ENCODE measurements at regions not wholly inside any gene's neighbourhood (a gene's known extent, or its start where the extent isn't known, plus 50 kb on each side); places are given as distances from the start of the nearest gene placed in this dataset.

- peak; percentile 72 for ATAC-seq
- intact Hi-C loops (cut with DNase I): no loop called here
These were observed 138.2 kb downstream of the C16orf95 start for GRCh38 chr16:87178977-87179376.

DNA sequence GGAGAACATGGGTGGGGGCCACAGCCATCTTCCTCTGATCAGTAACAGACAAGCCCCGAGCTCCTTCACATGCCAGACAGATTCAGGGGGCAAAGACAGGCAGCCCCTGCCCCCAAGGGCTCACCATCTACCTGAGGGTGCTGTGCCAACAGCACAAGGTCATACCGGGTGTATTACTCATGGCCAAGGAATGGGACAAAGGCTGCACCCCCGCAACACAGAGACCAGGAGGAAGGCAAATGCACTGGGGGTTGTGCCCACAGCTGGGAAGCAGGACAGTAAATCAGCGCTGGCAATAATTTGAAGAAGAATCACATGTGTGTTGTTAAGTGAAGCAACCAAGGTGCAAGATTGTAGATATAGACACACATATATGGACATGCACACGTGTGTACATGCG lies 137.1 kb downstream of the C16orf95 start:
- Histone ChIP-seq H3K36me3 (no peaks in the 10 kb centered on the region), H3K4me1 (peaks cover 0 to 8% of the 10 kb centered on the region in 2 donors), H3K27ac (no peak overlapping the region), H3K4me3 (no peak overlapping the region), H3K27me3 (peaks cover 0 to 27% of the 10 kb centered on the region in 2 donors), H3K9me3 (no peaks in the 10 kb centered on the region)
- TF ChIP-seq CTCF (IDR thresholded peaks at IDR 0.05): no peak
- no peak for DNase-seq
- intact Hi-C loops (cut with DNase I): no loop called here
- no peak for ATAC-seq

More at GRCh38 chr16:87178977-87179376, 138.2 kb downstream of the C16orf95 start:
- peaks cover 0 to 8% of the 10 kb centered on the region in 2 donors for H3K4me1 ChIP-seq
- no peak overlapping the region for H3K27ac ChIP-seq
- H3K36me3 ChIP-seq: no peaks in the 10 kb centered on the region
- DNase-seq: peak in 1 of 4 donors; percentile 39
- no peak for TF ChIP-seq CTCF (IDR thresholded peaks at IDR 0.05)
- no peaks in the 10 kb centered on the region for H3K9me3 ChIP-seq
- peaks cover 0 to 27% of the 10 kb centered on the region in 2 donors for H3K27me3 ChIP-seq
- H3K4me3 ChIP-seq: no peak overlapping the region

DNA sequence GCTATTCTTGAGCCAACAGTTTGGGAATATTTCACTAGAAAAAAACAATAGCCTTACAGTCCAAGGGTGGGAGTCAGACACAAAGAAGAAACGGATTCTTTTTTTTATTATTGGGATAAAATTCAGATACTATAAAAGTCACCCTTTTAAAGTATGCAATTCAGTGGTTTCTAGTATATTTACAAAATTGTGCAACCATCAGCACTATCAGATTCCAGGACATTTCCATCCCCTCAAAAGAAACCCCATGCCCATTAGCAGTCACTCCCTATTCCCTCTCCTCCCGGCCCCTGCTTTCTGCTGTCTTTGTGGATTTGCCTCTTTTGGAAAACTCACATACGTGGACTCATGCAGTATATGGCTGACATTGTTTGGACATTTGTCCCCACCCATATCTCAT lies 134.4 kb downstream of the C16orf95 start:
- Histone ChIP-seq H3K4me1 (peaks cover 0 to 8% of the 10 kb centered on the region in 2 donors), H3K4me3 (no peak overlapping the region), H3K9me3 (no peaks in the 10 kb centered on the region), H3K27ac (no peak overlapping the region), H3K27me3 (peaks cover 0 to 11% of the 10 kb centered on the region in 2 donors), H3K36me3 (no peaks in the 10 kb centered on the region)
- TF ChIP-seq CTCF (IDR thresholded peaks at IDR 0.05): no peak
- no peak for DNase-seq
- intact Hi-C loops (cut with DNase I): no loop called here
- ATAC-seq: no peak

DNA sequence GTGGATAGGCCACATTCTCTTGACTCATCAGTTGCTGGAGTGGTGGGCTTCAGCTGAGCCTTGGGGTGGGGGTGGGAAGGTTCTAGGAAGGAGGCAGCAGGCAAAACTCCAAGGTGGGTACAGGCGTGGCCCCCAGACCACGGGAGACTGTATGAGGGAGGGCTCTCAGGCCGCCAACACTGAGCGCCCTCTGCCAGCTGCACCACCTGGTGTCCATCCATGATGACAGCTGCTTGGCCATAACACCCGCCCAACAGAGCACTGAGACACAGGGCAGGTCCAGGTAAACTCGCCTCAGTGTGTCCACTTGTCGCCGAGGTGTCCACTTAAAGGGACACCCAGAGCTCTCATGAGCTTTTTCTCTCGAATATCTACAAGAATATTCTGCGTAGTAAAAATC lies 133.5 kb downstream of the C16orf95 start:
- ATAC-seq: no peak
- intact Hi-C loops (cut with DNase I): no loop called here
- Histone ChIP-seq H3K27me3 (peaks cover 0 to 6% of the 10 kb centered on the region in 2 donors), H3K27ac (no peak overlapping the region), H3K36me3 (no peaks in the 10 kb centered on the region), H3K4me3 (no peak overlapping the region), H3K4me1 (peaks cover 0 to 8% of the 10 kb centered on the region in 2 donors), H3K9me3 (no peaks in the 10 kb centered on the region)
- no peak for TF ChIP-seq CTCF (IDR thresholded peaks at IDR 0.05)
- DNase-seq: no peak

DNA sequence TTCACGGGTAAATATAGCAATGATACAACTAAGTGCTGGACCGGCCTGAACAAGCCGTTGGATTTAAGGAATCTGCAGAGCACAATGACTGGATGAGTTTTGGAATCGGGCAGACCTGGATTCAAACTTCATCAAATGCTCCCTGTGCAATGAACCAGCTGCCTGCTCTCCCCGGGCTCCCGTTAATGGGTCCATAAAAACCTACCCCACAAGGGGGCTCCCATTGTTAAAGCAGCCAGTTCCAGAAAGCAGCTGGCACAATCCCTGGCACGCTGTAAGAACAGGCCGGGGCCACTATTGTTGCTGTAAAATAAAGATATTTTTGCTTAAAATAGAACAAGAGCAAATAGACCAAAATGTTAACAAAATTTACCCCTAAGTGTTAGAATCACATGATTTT lies 131.9 kb downstream of the C16orf95 start:
- peaks cover 0 to 12% of the 10 kb centered on the region in 2 donors for H3K9me3 ChIP-seq
- H3K27me3 ChIP-seq: no peaks in the 10 kb centered on the region
- H3K4me1 ChIP-seq: no peaks in the 10 kb centered on the region
- ATAC-seq (no peak), DNase-seq (no peak)
- no peaks in the 10 kb centered on the region for H3K36me3 ChIP-seq
- H3K27ac ChIP-seq: no peak overlapping the region
- TF ChIP-seq CTCF (IDR thresholded peaks at IDR 0.05): no peak
- no peak overlapping the region for H3K4me3 ChIP-seq
- intact Hi-C loops (cut with DNase I): no loop called here
